H1 (cell line): ENCODE measurements at regions not wholly inside any gene's neighbourhood (a gene's known extent, or its start where the extent isn't known, plus 50 kb on each side); places are given as distances from the start of the nearest gene placed in this dataset.

Source experiments
- CTCF ChIA-PET: fragments of 300-600 bp; sonication (Branson Sonifier 250); formaldehyde crosslinking; loops from one replicate; lab custom pipeline; 2021; ENCODE audit not compliant: partially characterized antibody; lab: Charles Lee
- POLR2A ChIA-PET: fragments of 300-600 bp; sonication (Branson Sonifier 250); formaldehyde crosslinking; loops from one replicate; lab custom pipeline; 2021; ENCODE audit warnings: inconsistent platforms; ENCODE audit not compliant: partially characterized antibody; lab: Charles Lee
- DNase-seq, 2 experiments: peaks; one replicate each; pipeline versions ENCODE4 v3.0.0 to v3.0.0-alpha.2; 2010 to 2022; ENCODE audit warnings: low spot score in 2 of 2, low read depth in 1 of 2, mixed read lengths in 1 of 2
- FAIRE-seq: peaks from 2 replicates; lab custom pipeline; 2011; peaks lifted over from hg19 to GRCh38; lab: Jason Lieb, UNC
- H2AFZ ChIP-seq: 2 replicates; pipeline ENCODE4 v1.8.1; 2012; ENCODE audit warnings: low read length, inconsistent platforms
- H2AK5ac ChIP-seq: 2 replicates; pipeline ENCODE4 v1.6.1; 2013; ENCODE audit warnings: low read depth, low read length
- H2BK120ac ChIP-seq: replicated peaks from 2 replicates; pipeline ENCODE3; 2013; ENCODE audit warnings: low read depth, low read length, inconsistent platforms
- H2BK12ac ChIP-seq: 2 replicates; pipeline ENCODE4 v1.6.1; 2013; ENCODE audit warnings: low read depth, low read length
- H2BK15ac ChIP-seq: 2 replicates; pipeline ENCODE4 v1.6.1; 2013; ENCODE audit warnings: low read length
- H2BK20ac ChIP-seq: 2 replicates; pipeline ENCODE4 v1.6.1; 2013; ENCODE audit warnings: low read length
- H2BK5ac ChIP-seq: 2 replicates; pipeline ENCODE4 v1.6.1; 2013; ENCODE audit warnings: low read depth, low read length
- H3K14ac ChIP-seq: 2 replicates; pipeline ENCODE4 v1.6.1; 2013; ENCODE audit warnings: inconsistent platforms; ENCODE audit not compliant: insufficient read length
- H3K18ac ChIP-seq: 2 replicates; pipeline ENCODE4 v1.6.1; 2013; ENCODE audit warnings: low read length; ENCODE audit errors: extremely low read depth
- H3K23ac ChIP-seq: 2 replicates; pipeline ENCODE4 v1.6.1; 2013; ENCODE audit warnings: inconsistent platforms; ENCODE audit not compliant: insufficient read length
- H3K23me2 ChIP-seq: 2 replicates; pipeline ENCODE4 v1.6.1; 2013; ENCODE audit warnings: low read depth, low read length
- H3K27ac ChIP-seq: 2 replicates; pipeline ENCODE4 v1.6.1; 2011; ENCODE audit warnings: low read depth, low read length, inconsistent platforms
- H3K27me3 ChIP-seq, 4 experiments: replicated peaks in 1 of 4; 1 replicate in 1 of 4; 2 replicates in 3 of 4; pipeline versions ENCODE4 v1.6.1 to v1.8.1; 2011 to 2013; ENCODE audit warnings: low read length in 3 of 4, mild to moderate bottlenecking in 3 of 4, inconsistent platforms in 2 of 4, mixed read lengths in 2 of 4, moderate library complexity in 1 of 4; ENCODE audit not compliant: control insufficient read depth in 3 of 4, insufficient read depth in 3 of 4; ENCODE audit errors: extremely low read depth in 1 of 4
- H3K36me3 ChIP-seq, 4 experiments: 2 replicates each; pipeline versions ENCODE4 v1.6.1 to v1.8.1; 2011 to 2013; ENCODE audit warnings: mild to moderate bottlenecking in 4 of 4, low read length in 3 of 4, moderate library complexity in 2 of 4, control low read depth in 1 of 4, inconsistent platforms in 1 of 4; ENCODE audit not compliant: insufficient read depth in 4 of 4, control insufficient read depth in 2 of 4
- H3K4ac ChIP-seq: replicated peaks from 2 replicates; pipeline ENCODE3; 2013; ENCODE audit warnings: low read length, low read depth, mixed read lengths, inconsistent platforms; ENCODE audit not compliant: insufficient read length
- H3K4me1 ChIP-seq, 4 experiments: replicated peaks in 1 of 4; 1 replicate in 1 of 4; 2 replicates in 3 of 4; pipeline versions ENCODE4 v1.6.1 to v1.8.1; 2011 to 2013; ENCODE audit warnings: low read length in 3 of 4, inconsistent platforms in 2 of 4, mixed read lengths in 1 of 4; ENCODE audit not compliant: insufficient read depth in 4 of 4, control insufficient read depth in 3 of 4
- H3K4me2 ChIP-seq, 2 experiments: 2 replicates each; pipeline versions ENCODE4 v1.6.1 to v1.8.1; 2011 to 2013; ENCODE audit warnings: low read depth in 2 of 2, low read length in 2 of 2, control low read depth in 1 of 2, inconsistent platforms in 1 of 2, mild to moderate bottlenecking in 1 of 2; ENCODE audit not compliant: insufficient read depth in 1 of 2
- H3K4me3 ChIP-seq, 4 experiments: fragments of 200-600, 300-600 bp in 1 of 4; sonication (generic), shearing (Covaris generic), sonication (Bioruptor Twin) in 1 of 4; 2 replicates each; pipeline versions ENCODE4 v1.5.1 to v1.8.1; 2011 to 2016; ENCODE audit warnings: low read length in 4 of 4, low read depth in 3 of 4, control low read depth in 2 of 4, inconsistent platforms in 2 of 4, mild to moderate bottlenecking in 2 of 4, mixed read lengths in 1 of 4, moderate library complexity in 1 of 4; ENCODE audit not compliant: insufficient read depth in 2 of 4; ENCODE audit errors: extremely low read depth in 1 of 4
- H3K56ac ChIP-seq: replicated peaks from 2 replicates; pipeline ENCODE3; 2013; ENCODE audit warnings: low read depth, mild to moderate bottlenecking, mixed read lengths, low read length, inconsistent platforms; ENCODE audit not compliant: insufficient read length
- H3K79me1 ChIP-seq: 2 replicates; pipeline ENCODE4 v1.6.1; 2013; ENCODE audit warnings: low read depth, low read length, control low read depth
- H3K79me2 ChIP-seq, 2 experiments: 2 replicates each; pipeline versions ENCODE4 v1.6.1 to v1.8.1; 2012 to 2013; ENCODE audit warnings: low read length in 2 of 2, mild to moderate bottlenecking in 2 of 2, inconsistent platforms in 1 of 2; ENCODE audit not compliant: insufficient read depth in 2 of 2, control insufficient read depth in 1 of 2
- H3K9ac ChIP-seq, 4 experiments: replicated peaks in 1 of 4; 1 replicate in 1 of 4; 2 replicates in 3 of 4; pipeline versions ENCODE4 v1.6.1 to v1.8.1; 2011 to 2013; ENCODE audit warnings: low read depth in 3 of 4, low read length in 3 of 4, control low read depth in 2 of 4, mild to moderate bottlenecking in 2 of 4, moderate library complexity in 2 of 4, inconsistent platforms in 1 of 4; ENCODE audit errors: extremely low read depth in 1 of 4
- H3K9me3 ChIP-seq, 2 experiments: 2 replicates each; pipeline versions ENCODE4 v1.6.1 to v1.8.1; 2012 to 2013; ENCODE audit warnings: mild to moderate bottlenecking in 2 of 2, moderate library complexity in 2 of 2, control low read depth in 1 of 2, inconsistent platforms in 1 of 2, low read depth in 1 of 2, low read length in 1 of 2, mixed read lengths in 1 of 2; ENCODE audit not compliant: insufficient read depth in 2 of 2
- H4K20me1 ChIP-seq, 2 experiments: replicated peaks in 1 of 2; 2 replicates each; pipeline versions ENCODE3 to v1.8.1; 2011 to 2013; ENCODE audit warnings: inconsistent platforms in 2 of 2, low read length in 2 of 2, mild to moderate bottlenecking in 1 of 2; ENCODE audit not compliant: insufficient read depth in 2 of 2, control insufficient read depth in 1 of 2
- H4K5ac ChIP-seq: 2 replicates; pipeline ENCODE4 v1.6.1; 2013; ENCODE audit warnings: low read length, low read depth, mixed read lengths, inconsistent platforms; ENCODE audit not compliant: insufficient read length
- H4K8ac ChIP-seq: 2 replicates; pipeline ENCODE4 v1.8.0; 2013; ENCODE audit warnings: mild to moderate bottlenecking, moderate library complexity, low read length, inconsistent platforms; ENCODE audit not compliant: insufficient read depth; ENCODE audit errors: extremely low read depth
- H4K91ac ChIP-seq: replicated peaks from 2 replicates; pipeline ENCODE3; 2013; ENCODE audit warnings: low read length, mixed read lengths, inconsistent platforms; ENCODE audit not compliant: insufficient read length
- ATF3 ChIP-seq: IDR thresholded peaks from 2 replicates; pipeline ENCODE4 v1.6.1; 2011; ENCODE audit warnings: low read depth, mild to moderate bottlenecking, low read length; ENCODE audit not compliant: insufficient read depth
- BCL11A ChIP-seq, 2 experiments: IDR thresholded peaks; one replicate each; pipeline ENCODE4 v1.6.1; 2011; ENCODE audit warnings: low read depth in 2 of 2, low read length in 2 of 2, mild to moderate bottlenecking in 2 of 2
- BRCA1 ChIP-seq: IDR thresholded peaks from 2 replicates; pipeline ENCODE4 v1.6.1; 2012; ENCODE audit warnings: low read depth, low read length, improper control_type of control experiment
- CTBP2 ChIP-seq: IDR thresholded peaks from 2 replicates; pipeline ENCODE4 v1.7.0; 2011; ENCODE audit warnings: borderline replicate concordance, mild to moderate bottlenecking, moderate library complexity, mixed read lengths, low read length; ENCODE audit not compliant: insufficient read depth, insufficient read length
- CTCF ChIP-seq, 3 experiments: IDR thresholded peaks; 1 replicate in 2 of 3; 2 replicates in 1 of 3; pipeline versions ENCODE4 v1.5.1 to v1.6.1; 2011; ENCODE audit warnings: low read length in 3 of 3, mild to moderate bottlenecking in 3 of 3, inconsistent platforms in 2 of 3, low read depth in 1 of 3, moderate library complexity in 1 of 3; ENCODE audit not compliant: insufficient read depth in 1 of 3; ENCODE audit errors: control extremely low read depth in 1 of 3
- JUN ChIP-seq: IDR thresholded peaks from 2 replicates; pipeline ENCODE4 v1.6.1; 2011; ENCODE audit warnings: low read depth, mild to moderate bottlenecking, improper control_type of control experiment, low read length
- JUND ChIP-seq: IDR thresholded peaks from 2 replicates; pipeline ENCODE4 v1.6.1; 2011; ENCODE audit warnings: mild to moderate bottlenecking, improper control_type of control experiment, low read length
- KDM1A ChIP-seq: fragments of 200-600, 300-600 bp; sonication (generic); IDR thresholded peaks from 2 replicates; pipeline ENCODE4 v1.7.1; 2016; ENCODE audit warnings: mild to moderate bottlenecking, low read length, borderline replicate concordance
- RBBP5 ChIP-seq: IDR thresholded peaks from 2 replicates; pipeline ENCODE4 v1.7.1; 2012; ENCODE audit warnings: low read depth, mild to moderate bottlenecking, inconsistent platforms, low read length, moderate library complexity, borderline replicate concordance
- SIRT6 ChIP-seq: IDR thresholded peaks from one replicate; pipeline ENCODE4 v1.7.1; 2012; ENCODE audit warnings: low read length, inconsistent platforms
- TAF1 ChIP-seq: IDR thresholded peaks from 2 replicates; pipeline ENCODE4 v1.6.1; 2011; ENCODE audit warnings: mild to moderate bottlenecking, low read depth, low read length
- WGBS, 2 experiments: shearing (Covaris generic) in 1 of 2; methylation state at CpG; one replicate each; pipeline versions ENCODE4 v1.1.6 to v1.1.7; 2013 to 2015; ENCODE audit warnings: low lambda C conversion rate in 2 of 2, mixed read lengths in 2 of 2, inconsistent platforms in 1 of 2, low coverage in 1 of 2, missing lambda C conversion rate in 1 of 2; ENCODE audit not compliant: insufficient replicate concordance in 2 of 2, insufficient coverage in 1 of 2, insufficient read length in 1 of 2; ENCODE audit errors: extremely low coverage in 1 of 2, missing lambda C conversion rate in 1 of 2; 5-methylcytosine and 5-hydroxymethylcytosine counted together

GRCh38 chr22:48135592-48135991, 1373.1 kb downstream of the TBC1D22A start:
- H3K18ac ChIP-seq: no peak overlapping the region
- H4K8ac ChIP-seq: no peak overlapping the region
- no peak overlapping the region for H2BK15ac ChIP-seq
- no peak overlapping the region for H2BK20ac ChIP-seq
- no peak overlapping the region for H2BK12ac ChIP-seq
- H3K56ac ChIP-seq: no peak overlapping the region
- H2AK5ac ChIP-seq: no peak overlapping the region
- POLR2A ChIA-PET: no interaction called here
- H3K14ac ChIP-seq: no peak overlapping the region
- H3K23ac ChIP-seq: no peak overlapping the region
- H4K20me1 ChIP-seq: no peaks in the 10 kb centered on the region
- H3K9me3 ChIP-seq: peaks cover 0 to 3% of the 10 kb centered on the region in 2 experiments; a peak in 1 of 4 replicates
- H3K27me3 ChIP-seq: no peaks in the 10 kb centered on the region
- peaks cover 0 to 2% (median 0%) of the 10 kb centered on the region in 4 experiments; a peak in 1 of 7 replicates for H3K4me1 ChIP-seq
- no peak overlapping the region for H2BK5ac ChIP-seq
- H4K91ac ChIP-seq: no peak overlapping the region
- CTCF ChIA-PET: no interaction called here
- FAIRE-seq (no peak), DNase-seq (no peak)
- H3K79me2 ChIP-seq: no peaks in the 10 kb centered on the region
- no peak overlapping the region for H3K4ac ChIP-seq
- no peak overlapping the region for H2AFZ ChIP-seq
- H2BK120ac ChIP-seq: no peak overlapping the region
- H3K4me2 ChIP-seq: no peak overlapping the region
- H3K27ac ChIP-seq: no peak overlapping the region
- WGBS, 2 experiments: 89% methylated on average over 8 of the region's 8 CpGs; no CpG with 5 or more reads in 1 of the 2 experiments
- H3K79me1 ChIP-seq: no peaks in the 10 kb centered on the region
- no peak overlapping the region for H3K4me3 ChIP-seq
- no peak overlapping the region for H4K5ac ChIP-seq
- no peak overlapping the region for H3K9ac ChIP-seq
- H3K23me2 ChIP-seq: no peaks in the 10 kb centered on the region
- no peaks in the 10 kb centered on the region for H3K36me3 ChIP-seq
- TF ChIP-seq JUN (no peak), RBBP5 (no peak), JUND (no peak), BRCA1 (no peak), BCL11A (IDR thresholded peaks at IDR 0.05; ENCODE audit: low read depth in 2 of 2, low read length in 2 of 2) (no peak), CTCF (IDR thresholded peaks at IDR 0.05; ENCODE audit: control extremely low read depth in 1 of 3, insufficient read depth in 1 of 3, low read depth in 1 of 3, low read length in 3 of 3) (no peak), TAF1 (no peak), KDM1A (no peak), CTBP2 (no peak), ATF3 (no peak), SIRT6 (no peak)
